Neural cell (in vitro differentiated cells): ENCODE measurements at regions not wholly inside any gene's neighbourhood (a gene's known extent, or its start where the extent isn't known, plus 50 kb on each side); places are given as distances from the start of the nearest gene placed in this dataset.

Experiments
- H2AFZ ChIP-seq: fragments of 200-600, 300-800 bp; sonication (generic), shearing (Covaris generic); 2 replicates; pipeline ENCODE4 v1.6.0; 2014; ENCODE audit warnings: low read depth, mild to moderate bottlenecking, antibody characterized with exemption, low read length, moderate library complexity
- H3F3A ChIP-seq: fragments of 200-600 bp; shearing (Covaris generic); 2 replicates; pipeline ENCODE4 v1.6.1; 2016; ENCODE audit warnings: mild to moderate bottlenecking, moderate library complexity, mixed read lengths, antibody characterized with exemption, low read length; ENCODE audit not compliant: insufficient read depth, poor library complexity, severe bottlenecking
- H3K27ac ChIP-seq: fragments of 200-600, 300-800 bp; sonication (generic), shearing (Covaris generic); 2 replicates; pipeline ENCODE4 v1.5.1; 2014; ENCODE audit warnings: mild to moderate bottlenecking, low read length, moderate library complexity
- H3K27me3 ChIP-seq: fragments of 300-800, 200-600 bp; sonication (generic), shearing (Covaris generic); 2 replicates; pipeline ENCODE4 v1.6.0; 2014; ENCODE audit warnings: mild to moderate bottlenecking, low read depth, low read length, moderate library complexity; ENCODE audit not compliant: insufficient read depth
- H3K36me3 ChIP-seq: fragments of 300-800, 200-600 bp; sonication (generic), shearing (Covaris generic); 2 replicates; pipeline ENCODE4 v1.5.1; 2014; ENCODE audit warnings: mild to moderate bottlenecking, antibody characterized with exemption, low read length, moderate library complexity; ENCODE audit not compliant: insufficient read depth
- H3K4me2 ChIP-seq: fragments of 300-800, 200-600 bp; sonication (generic), shearing (Covaris generic); 2 replicates; pipeline ENCODE4 v1.6.0; 2014; ENCODE audit warnings: mild to moderate bottlenecking, low read length
- H3K4me3 ChIP-seq: fragments of 300-800, 200-600 bp; sonication (generic), shearing (Covaris generic); 2 replicates; pipeline ENCODE4 v1.5.1; 2014; ENCODE audit warnings: mild to moderate bottlenecking, low read length, moderate library complexity
- H3K79me2 ChIP-seq: fragments of 200-600 bp; shearing (Covaris generic); replicated peaks from 2 replicates; pipeline ENCODE4 v1.6.0; 2014; ENCODE audit warnings: mild to moderate bottlenecking, low read length, moderate library complexity; ENCODE audit not compliant: insufficient read depth
- H3K9ac ChIP-seq: fragments of 300-800, 200-600 bp; sonication (generic), shearing (Covaris generic); 2 replicates; pipeline ENCODE4 v1.6.1; 2016; ENCODE audit warnings: mild to moderate bottlenecking, low read length, mixed read lengths
- H3K9me2 ChIP-seq: fragments of 200-600 bp; shearing (Covaris generic); 2 replicates; pipeline ENCODE4 v1.6.1; 2016; ENCODE audit warnings: mild to moderate bottlenecking, low read length, mixed read lengths; ENCODE audit not compliant: insufficient read depth
- H3K9me3 ChIP-seq: fragments of 200-600, 300-800 bp; sonication (generic), shearing (Covaris generic); 2 replicates; pipeline ENCODE4 v1.6.1; 2016; ENCODE audit warnings: mild to moderate bottlenecking, mixed run types, low read length, moderate library complexity, mixed read lengths
- H4K20me1 ChIP-seq: fragments of 200-600 bp; shearing (Covaris generic); 2 replicates; pipeline ENCODE4 v1.6.1; 2016; ENCODE audit warnings: mild to moderate bottlenecking, mixed run types; ENCODE audit not compliant: insufficient read depth
- EP300 ChIP-seq: fragments of 450-650 bp; conservative IDR thresholded peaks from 2 replicates; pipeline ENCODE4 v1.6.1; 2014; ENCODE audit warnings: antibody characterized with exemption, mild to moderate bottlenecking, moderate library complexity; ENCODE audit not compliant: poor library complexity, severe bottlenecking
- EZH2 ChIP-seq: fragments of 200-600, 300-800 bp; shearing (Covaris generic), sonication (generic); IDR thresholded peaks from 2 replicates; pipeline ENCODE4 v1.6.1; 2014; ENCODE audit warnings: antibody characterized with exemption, low read length, borderline replicate concordance, mild to moderate bottlenecking; ENCODE audit not compliant: insufficient read depth, poor library complexity, severe bottlenecking
- MXI1 ChIP-seq: fragments of 450-650 bp; conservative IDR thresholded peaks from 2 replicates; pipeline ENCODE4 v1.6.1; 2014; ENCODE audit warnings: antibody characterized with exemption, mild to moderate bottlenecking; ENCODE audit not compliant: poor library complexity, severe bottlenecking
- POLR2AphosphoS5 ChIP-seq: IDR thresholded peaks from 2 replicates; pipeline ENCODE4 v1.6.1; 2012
- RAD21 ChIP-seq: fragments of 450-650 bp; conservative IDR thresholded peaks from 2 replicates; pipeline ENCODE4 v1.6.1; 2014; ENCODE audit warnings: antibody characterized with exemption, mild to moderate bottlenecking, moderate library complexity
- SMC3 ChIP-seq: fragments of 450-650 bp; conservative IDR thresholded peaks from 2 replicates; pipeline ENCODE4 v1.6.1; 2014; ENCODE audit warnings: antibody characterized with exemption, mild to moderate bottlenecking, moderate library complexity; ENCODE audit not compliant: poor library complexity
- TAF1 ChIP-seq: IDR thresholded peaks from 2 replicates; pipeline ENCODE4 v1.6.1; 2012; ENCODE audit warnings: low read depth
- TF ChIP-seq, protein P1 (sequence below): IDR thresholded peaks from 2 replicates; pipeline ENCODE4 v1.6.1; 2012; ENCODE audit warnings: borderline replicate concordance
- TF ChIP-seq, protein P2 (sequence below): fragments of 450-650 bp; IDR thresholded peaks from 2 replicates; pipeline ENCODE4 v1.5.1; 2014; ENCODE audit warnings: antibody characterized with exemption, mild to moderate bottlenecking, moderate library complexity; ENCODE audit not compliant: poor library complexity, severe bottlenecking

DNA sequence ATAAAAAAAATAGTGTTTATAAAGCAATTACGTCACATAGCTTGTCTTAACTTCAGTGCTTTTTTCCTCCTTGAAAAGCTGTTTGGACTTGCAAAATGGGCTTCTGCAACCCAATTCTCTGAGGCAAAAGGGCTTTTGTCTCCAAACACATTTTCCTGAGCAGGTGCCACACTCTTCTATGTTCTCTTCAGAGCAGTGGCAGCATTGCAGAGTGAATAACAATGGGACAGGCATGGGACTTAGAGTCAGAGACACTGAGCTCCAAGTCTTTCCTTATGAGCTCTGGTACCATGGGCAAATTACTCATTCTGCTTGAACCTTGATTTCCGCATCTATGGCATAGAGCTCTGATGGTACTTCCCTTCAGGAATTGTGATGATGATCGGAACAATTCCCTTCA lies 149.0 kb downstream of the ARL6IP6 start:
- no peaks in the 10 kb centered on the region for H3K9me3 ChIP-seq
- no peak overlapping the region for H3K27ac ChIP-seq
- H2AFZ ChIP-seq = no peak overlapping the region
- no peaks in the 10 kb centered on the region for H4K20me1 ChIP-seq
- H3K9me2 ChIP-seq = no peaks in the 10 kb centered on the region
- no peak overlapping the region for H3K4me2 ChIP-seq
- no peaks in the 10 kb centered on the region for H3F3A ChIP-seq
- H3K79me2 ChIP-seq = no peaks in the 10 kb centered on the region
- TF ChIP-seq EZH2 (no peak), TAF1 (no peak)
- no peak overlapping the region for H3K9ac ChIP-seq
- no peaks in the 10 kb centered on the region for H3K36me3 ChIP-seq
- H3K27me3 ChIP-seq = no peaks in the 10 kb centered on the region
- no peak overlapping the region for H3K4me3 ChIP-seq

DNA sequence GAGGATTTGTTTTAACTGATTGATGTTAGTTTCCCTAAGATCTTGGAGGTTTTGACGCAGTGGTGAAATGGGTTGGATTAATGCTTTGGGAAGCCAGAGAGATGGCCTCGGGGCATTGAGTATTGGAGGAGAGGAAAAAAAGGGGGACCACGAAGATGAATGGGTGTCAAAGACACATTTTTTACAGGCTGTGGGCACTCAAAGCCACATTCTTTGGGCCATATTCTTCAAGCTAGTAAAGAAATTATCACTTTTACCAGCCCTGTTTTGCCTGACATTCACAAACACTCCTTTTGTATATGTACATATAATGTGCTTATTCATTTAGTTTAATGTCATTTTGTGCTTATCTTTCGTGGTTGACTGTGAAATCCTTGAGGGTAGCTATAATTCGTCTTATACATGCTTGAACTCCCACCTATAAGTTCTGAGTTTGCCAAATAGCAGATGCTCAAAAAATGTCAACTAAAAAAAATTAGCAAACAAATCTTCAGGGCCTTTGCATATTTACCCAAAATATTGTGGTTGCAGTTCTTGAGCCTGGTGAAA lies 146.3 kb downstream of the ARL6IP6 start:
- no peak overlapping the region for H3K9ac ChIP-seq
- H3K79me2 ChIP-seq = no peaks in the 10 kb centered on the region
- H3K27me3 ChIP-seq = no peaks in the 10 kb centered on the region
- no peaks in the 10 kb centered on the region for H3K9me2 ChIP-seq
- H3F3A ChIP-seq = no peaks in the 10 kb centered on the region
- no peak overlapping the region for H2AFZ ChIP-seq
- H3K4me3 ChIP-seq = no peak overlapping the region
- no peak for TF ChIP-seq EZH2
- no peak for TF ChIP-seq POLR2AphosphoS5
- no peak for TF ChIP-seq EP300
- TF ChIP-seq TAF1 = no peak
- no peak for TF ChIP-seq RAD21
- TF ChIP-seq MXI1 = no peak
- TF ChIP-seq SMC3 = no peak
- TF ChIP-seq, protein P1, sequence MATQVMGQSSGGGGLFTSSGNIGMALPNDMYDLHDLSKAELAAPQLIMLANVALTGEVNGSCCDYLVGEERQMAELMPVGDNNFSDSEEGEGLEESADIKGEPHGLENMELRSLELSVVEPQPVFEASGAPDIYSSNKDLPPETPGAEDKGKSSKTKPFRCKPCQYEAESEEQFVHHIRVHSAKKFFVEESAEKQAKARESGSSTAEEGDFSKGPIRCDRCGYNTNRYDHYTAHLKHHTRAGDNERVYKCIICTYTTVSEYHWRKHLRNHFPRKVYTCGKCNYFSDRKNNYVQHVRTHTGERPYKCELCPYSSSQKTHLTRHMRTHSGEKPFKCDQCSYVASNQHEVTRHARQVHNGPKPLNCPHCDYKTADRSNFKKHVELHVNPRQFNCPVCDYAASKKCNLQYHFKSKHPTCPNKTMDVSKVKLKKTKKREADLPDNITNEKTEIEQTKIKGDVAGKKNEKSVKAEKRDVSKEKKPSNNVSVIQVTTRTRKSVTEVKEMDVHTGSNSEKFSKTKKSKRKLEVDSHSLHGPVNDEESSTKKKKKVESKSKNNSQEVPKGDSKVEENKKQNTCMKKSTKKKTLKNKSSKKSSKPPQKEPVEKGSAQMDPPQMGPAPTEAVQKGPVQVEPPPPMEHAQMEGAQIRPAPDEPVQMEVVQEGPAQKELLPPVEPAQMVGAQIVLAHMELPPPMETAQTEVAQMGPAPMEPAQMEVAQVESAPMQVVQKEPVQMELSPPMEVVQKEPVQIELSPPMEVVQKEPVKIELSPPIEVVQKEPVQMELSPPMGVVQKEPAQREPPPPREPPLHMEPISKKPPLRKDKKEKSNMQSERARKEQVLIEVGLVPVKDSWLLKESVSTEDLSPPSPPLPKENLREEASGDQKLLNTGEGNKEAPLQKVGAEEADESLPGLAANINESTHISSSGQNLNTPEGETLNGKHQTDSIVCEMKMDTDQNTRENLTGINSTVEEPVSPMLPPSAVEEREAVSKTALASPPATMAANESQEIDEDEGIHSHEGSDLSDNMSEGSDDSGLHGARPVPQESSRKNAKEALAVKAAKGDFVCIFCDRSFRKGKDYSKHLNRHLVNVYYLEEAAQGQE = no peak
- TF ChIP-seq, protein P2, sequence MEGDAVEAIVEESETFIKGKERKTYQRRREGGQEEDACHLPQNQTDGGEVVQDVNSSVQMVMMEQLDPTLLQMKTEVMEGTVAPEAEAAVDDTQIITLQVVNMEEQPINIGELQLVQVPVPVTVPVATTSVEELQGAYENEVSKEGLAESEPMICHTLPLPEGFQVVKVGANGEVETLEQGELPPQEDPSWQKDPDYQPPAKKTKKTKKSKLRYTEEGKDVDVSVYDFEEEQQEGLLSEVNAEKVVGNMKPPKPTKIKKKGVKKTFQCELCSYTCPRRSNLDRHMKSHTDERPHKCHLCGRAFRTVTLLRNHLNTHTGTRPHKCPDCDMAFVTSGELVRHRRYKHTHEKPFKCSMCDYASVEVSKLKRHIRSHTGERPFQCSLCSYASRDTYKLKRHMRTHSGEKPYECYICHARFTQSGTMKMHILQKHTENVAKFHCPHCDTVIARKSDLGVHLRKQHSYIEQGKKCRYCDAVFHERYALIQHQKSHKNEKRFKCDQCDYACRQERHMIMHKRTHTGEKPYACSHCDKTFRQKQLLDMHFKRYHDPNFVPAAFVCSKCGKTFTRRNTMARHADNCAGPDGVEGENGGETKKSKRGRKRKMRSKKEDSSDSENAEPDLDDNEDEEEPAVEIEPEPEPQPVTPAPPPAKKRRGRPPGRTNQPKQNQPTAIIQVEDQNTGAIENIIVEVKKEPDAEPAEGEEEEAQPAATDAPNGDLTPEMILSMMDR = no peak
- H3K4me2 ChIP-seq = no peak overlapping the region
- H4K20me1 ChIP-seq = no peaks in the 10 kb centered on the region
- H3K9me3 ChIP-seq = no peaks in the 10 kb centered on the region
- no peak overlapping the region for H3K27ac ChIP-seq
- no peaks in the 10 kb centered on the region for H3K36me3 ChIP-seq

DNA sequence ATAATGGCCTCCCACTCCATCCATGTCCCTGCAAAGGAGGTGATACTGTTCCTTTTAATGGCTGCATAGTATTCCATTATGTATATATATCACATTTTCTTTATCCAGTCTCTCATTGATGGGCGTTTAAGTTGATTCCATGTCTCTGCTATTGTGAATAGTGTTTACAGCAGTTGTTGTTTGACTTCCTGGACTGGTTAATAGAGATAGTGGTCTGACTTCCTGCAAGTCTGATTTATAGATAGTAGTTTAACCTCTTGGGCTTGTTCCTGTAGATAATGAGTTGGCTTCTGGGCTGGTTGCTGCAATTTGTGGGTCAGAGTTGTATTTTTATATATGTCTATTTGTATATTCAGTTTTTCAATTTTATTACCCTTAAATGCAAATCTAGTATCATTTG lies 145.4 kb downstream of the ARL6IP6 start:
- no peaks in the 10 kb centered on the region for H3K27me3 ChIP-seq
- H3K9ac ChIP-seq = no peak overlapping the region
- no peak overlapping the region for H3K27ac ChIP-seq
- H3K9me3 ChIP-seq = no peaks in the 10 kb centered on the region
- no peaks in the 10 kb centered on the region for H3K9me2 ChIP-seq
- H2AFZ ChIP-seq = no peak overlapping the region
- H3K36me3 ChIP-seq = no peaks in the 10 kb centered on the region
- H4K20me1 ChIP-seq = no peaks in the 10 kb centered on the region
- H3K4me3 ChIP-seq = no peak overlapping the region
- TF ChIP-seq, protein P2 = no peak
- TF ChIP-seq TAF1 (no peak), MXI1 (no peak), EP300 (no peak), POLR2AphosphoS5 (no peak), EZH2 (no peak), RAD21 (no peak), SMC3 (no peak)
- TF ChIP-seq, protein P1 = no peak
- H3K4me2 ChIP-seq = no peak overlapping the region
- no peaks in the 10 kb centered on the region for H3K79me2 ChIP-seq
- no peaks in the 10 kb centered on the region for H3F3A ChIP-seq
